Natural killer cell (primary cell): ENCODE measurements at regions not wholly inside any gene's neighbourhood (a gene's known extent, or its start where the extent isn't known, plus 50 kb on each side); places are given as distances from the start of the nearest gene placed in this dataset.

ENCODE experiments used
- ATAC-seq, 3 donors: fragments of 150-1000 bp in 2 of 3; fragments of 200-7000 bp in 1 of 3; cut with Tn5 transposase; 1 replicate in 1 of 3; 2 replicates in 2 of 3; pipeline ENCODE4 v1.10.0; 2021; ENCODE audit warnings: mild to moderate bottlenecking in 2 of 3, moderate library complexity in 2 of 3
- DNase-seq, 2 donors: peaks; one replicate each; pipeline versions ENCODE4 v3.0.0 to v3.0.0-alpha.2; 2013 to 2021; ENCODE audit warnings: mixed read lengths in 1 of 2
- H3K27ac ChIP-seq: one replicate; pipeline ENCODE4 v1.5.1; 2013; ENCODE audit warnings: mild to moderate bottlenecking, low read length
- H3K27me3 ChIP-seq: one replicate; pipeline ENCODE4 v1.6.1; 2013; ENCODE audit warnings: low read length; ENCODE audit not compliant: control insufficient read depth, insufficient read depth
- H3K36me3 ChIP-seq: one replicate; pipeline ENCODE4 v1.6.1; 2013; ENCODE audit warnings: low read length; ENCODE audit not compliant: control insufficient read depth, insufficient read depth
- H3K4me1 ChIP-seq: one replicate; pipeline ENCODE4 v1.6.1; 2013; ENCODE audit warnings: low read length; ENCODE audit not compliant: control insufficient read depth, insufficient read depth
- H3K4me3 ChIP-seq: one replicate; pipeline ENCODE4 v1.5.1; 2013; ENCODE audit warnings: low read length
- H3K9me3 ChIP-seq: one replicate; pipeline ENCODE4 v1.6.1; 2013; ENCODE audit warnings: low read length; ENCODE audit not compliant: control insufficient read depth, insufficient read depth
- H3K27ac Mint-ChIP-seq, 2 donors: one replicate each; pipeline ENCODE4 v1.8.0; 2022; ENCODE audit warnings: mild to moderate bottlenecking in 2 of 2, mixed read lengths in 2 of 2, moderate library complexity in 1 of 2
- H3K27me3 Mint-ChIP-seq, 2 donors: one replicate each; pipeline ENCODE4 v1.8.0; 2022; ENCODE audit warnings: low read depth in 2 of 2, mixed read lengths in 2 of 2
- H3K36me3 Mint-ChIP-seq: one replicate; pipeline ENCODE4 v1.8.0; 2022; ENCODE audit warnings: mixed read lengths
- H3K4me1 Mint-ChIP-seq, 2 donors: one replicate each; pipeline ENCODE4 v1.8.0; 2022; ENCODE audit warnings: mixed read lengths in 2 of 2
- H3K4me3 Mint-ChIP-seq: one replicate; pipeline ENCODE4 v1.8.0; 2022; ENCODE audit warnings: mild to moderate bottlenecking, moderate library complexity, mixed read lengths
- H3K9me3 Mint-ChIP-seq, 2 donors: one replicate each; pipeline ENCODE4 v1.8.0; 2022; ENCODE audit warnings: mixed read lengths in 2 of 2
- WGBS: methylation state at CpG from one replicate; pipeline ENCODE4 v1.1.7; 2013; ENCODE audit warnings: missing lambda C conversion rate; ENCODE audit not compliant: insufficient coverage; 5-methylcytosine and 5-hydroxymethylcytosine counted together
- intact Hi-C: fragments of 100-400 bp; cut with micrococcal nuclease; formaldehyde crosslinking; loops from one replicate; pipeline ENCODE4 v1.14.2; 2022
- TF ChIP-seq, protein P1 (sequence below): fragments of 200-600 bp; IDR thresholded peaks from one replicate; pipeline ENCODE4 v1.8.0; 2022; ENCODE audit warnings: antibody characterized with exemption

- ATAC-seq: no peak
- WGBS: 83% methylated on average over 1 of the region's 1 CpG
- H3K4me3 Mint-ChIP-seq: no peak overlapping the region
- H3K27me3 ChIP-seq: no peaks in the 10 kb centered on the region
- no peaks in the 10 kb centered on the region for H3K36me3 Mint-ChIP-seq
- H3K4me1 Mint-ChIP-seq: no peaks in the 10 kb centered on the region
- intact Hi-C loops: no loop called here
- H3K27me3 Mint-ChIP-seq: peaks cover 5 to 11% of the 10 kb centered on the region in 2 donors
- DNase-seq: no peak
- TF ChIP-seq, protein P1, sequence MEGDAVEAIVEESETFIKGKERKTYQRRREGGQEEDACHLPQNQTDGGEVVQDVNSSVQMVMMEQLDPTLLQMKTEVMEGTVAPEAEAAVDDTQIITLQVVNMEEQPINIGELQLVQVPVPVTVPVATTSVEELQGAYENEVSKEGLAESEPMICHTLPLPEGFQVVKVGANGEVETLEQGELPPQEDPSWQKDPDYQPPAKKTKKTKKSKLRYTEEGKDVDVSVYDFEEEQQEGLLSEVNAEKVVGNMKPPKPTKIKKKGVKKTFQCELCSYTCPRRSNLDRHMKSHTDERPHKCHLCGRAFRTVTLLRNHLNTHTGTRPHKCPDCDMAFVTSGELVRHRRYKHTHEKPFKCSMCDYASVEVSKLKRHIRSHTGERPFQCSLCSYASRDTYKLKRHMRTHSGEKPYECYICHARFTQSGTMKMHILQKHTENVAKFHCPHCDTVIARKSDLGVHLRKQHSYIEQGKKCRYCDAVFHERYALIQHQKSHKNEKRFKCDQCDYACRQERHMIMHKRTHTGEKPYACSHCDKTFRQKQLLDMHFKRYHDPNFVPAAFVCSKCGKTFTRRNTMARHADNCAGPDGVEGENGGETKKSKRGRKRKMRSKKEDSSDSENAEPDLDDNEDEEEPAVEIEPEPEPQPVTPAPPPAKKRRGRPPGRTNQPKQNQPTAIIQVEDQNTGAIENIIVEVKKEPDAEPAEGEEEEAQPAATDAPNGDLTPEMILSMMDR: no peak
- H3K27ac Mint-ChIP-seq: no peak overlapping the region
- no peak overlapping the region for H3K27ac ChIP-seq
- H3K9me3 ChIP-seq: no peaks in the 10 kb centered on the region
- H3K9me3 Mint-ChIP-seq: no peaks in the 10 kb centered on the region
- no peaks in the 10 kb centered on the region for H3K4me1 ChIP-seq
- no peaks in the 10 kb centered on the region for H3K36me3 ChIP-seq
- no peak overlapping the region for H3K4me3 ChIP-seq
These were observed 52.5 kb upstream of the GLI3 start for GRCh38 chr7:42289473-42289872.
